ENCODE measurements at regions not wholly inside any gene's neighbourhood (a gene's known extent, or its start where the extent isn't known, plus 50 kb on each side); places are given as distances from the start of the nearest gene placed in this dataset.

- TF ChIP-seq NR2C1 (IDR thresholded peaks at IDR 0.05) (no peak), NR2C1 (tag; IDR thresholded peaks at IDR 0.05) (no peak), HDAC8 (tag; IDR thresholded peaks at IDR 0.05) (no peak), ZBTB1 (CRISPR knock-in tag; IDR thresholded peaks at IDR 0.05; ENCODE audit: borderline replicate concordance, low read depth) (no peak), HNRNPH1 (optimal IDR thresholded peaks at IDR 0.05; ENCODE audit: low read depth, low read length) (no peak), ZC3H4 (CRISPR knock-in tag; IDR thresholded peaks at IDR 0.05; ENCODE audit: borderline replicate concordance) (no peak)
Observed at GRCh38 chr2:18987592-18988073, 370.8 kb downstream of the OSR1 start (continued).

GRCh38 chr2:18987016-18987415, 371.4 kb downstream of the OSR1 start:
- 3% methylated on average over 4 of the region's 4 CpGs for WGBS (ENCODE audit: insufficient coverage, low coverage, missing lambda C conversion rate)
- H3K4me3 ChIP-seq: no peak overlapping the region
- no peak overlapping the region for H3K4me2 ChIP-seq (ENCODE audit: insufficient read depth, low read length)
- no peaks in the 10 kb centered on the region for H3K9me3 ChIP-seq (replicated peaks; ENCODE audit: control insufficient read depth, insufficient read depth, low read depth, low read length)
- ATAC-seq (no peak), DNase-seq (ENCODE audit: extremely low read depth in 1 of 4, low spot score in 3 of 4) (no peak), FAIRE-seq (no peak)
- no peak overlapping the region for H3K9ac ChIP-seq (ENCODE audit: insufficient read depth in 1 of 2, low read depth in 2 of 2, low read length in 2 of 2)
- TF ChIP-seq ZNF143 (CRISPR knock-in tag; IDR thresholded peaks at IDR 0.05): no peak
- TF ChIP-seq SREBF1 (IDR thresholded peaks at IDR 0.05; ENCODE audit: borderline replicate concordance, low read depth, low read length): no peak
- no peak for TF ChIP-seq RNF2 (IDR thresholded peaks at IDR 0.05)
- no peak for TF ChIP-seq MBD2 (IDR thresholded peaks at IDR 0.05; ENCODE audit: borderline replicate concordance, low read depth)
- no peak for TF ChIP-seq ZNF699 (CRISPR knock-in tag; IDR thresholded peaks at IDR 0.05; ENCODE audit: insufficient replicate concordance)
- no peak for TF ChIP-seq DACH1 (IDR thresholded peaks at IDR 0.05; ENCODE audit: partially characterized antibody)
- BruUV-seq (replicated peaks): no TSS peak
- ChIA-PET CTCF (ENCODE audit: low intra/inter-chr PET ratio) (no interaction called here), POLR2A (interaction anchor here (0.5 kb wide), 1 partner anchor 49 kb away, joined by 3 read pairs; no protein-coding TSS in a partner anchor)
- no peak overlapping the region for H2AFZ ChIP-seq (ENCODE audit: low read depth, low read length)
- no peaks in the 10 kb centered on the region for H3K79me2 ChIP-seq (ENCODE audit: control insufficient read depth, insufficient read depth, low read length)
- no peak overlapping the region for H3K27ac ChIP-seq (ENCODE audit: extremely low read depth, low read depth, low read length)
- H3K36me3 ChIP-seq (ENCODE audit: control insufficient read depth, insufficient read depth, low read length): no peaks in the 10 kb centered on the region
- H3K4me1 ChIP-seq (replicated peaks in 1 of 2; ENCODE audit: control insufficient read depth in 2 of 2, insufficient read depth in 2 of 2, low read length in 2 of 2): no peaks in the 10 kb centered on the region
- H3K9me1 ChIP-seq (ENCODE audit: control insufficient read depth, insufficient read depth, low read length): no peaks in the 10 kb centered on the region
- intact Hi-C loops (cut with micrococcal nuclease): no loop called here
- no peaks in the 10 kb centered on the region for H4K20me1 ChIP-seq (replicated peaks; ENCODE audit: control insufficient read depth, insufficient read depth, low read length)
- H3K27me3 ChIP-seq (ENCODE audit: control insufficient read depth in 2 of 2, insufficient read depth in 2 of 2, low read length in 2 of 2): no peaks in the 10 kb centered on the region
- in situ Hi-C loops (cut with MboI): no loop called here
